Islet of Langerhans (tissue), 1 donor: ENCODE measurements at regions not wholly inside any gene's neighbourhood (a gene's known extent, or its start where the extent isn't known, plus 50 kb on each side); places are given as distances from the start of the nearest gene placed in this dataset.

ENCODE experiments used
- FAIRE-seq: peaks from one replicate; lab custom pipeline; 2011; peaks lifted over from hg19 to GRCh38; lab: Jason Lieb, UNC

DNA sequence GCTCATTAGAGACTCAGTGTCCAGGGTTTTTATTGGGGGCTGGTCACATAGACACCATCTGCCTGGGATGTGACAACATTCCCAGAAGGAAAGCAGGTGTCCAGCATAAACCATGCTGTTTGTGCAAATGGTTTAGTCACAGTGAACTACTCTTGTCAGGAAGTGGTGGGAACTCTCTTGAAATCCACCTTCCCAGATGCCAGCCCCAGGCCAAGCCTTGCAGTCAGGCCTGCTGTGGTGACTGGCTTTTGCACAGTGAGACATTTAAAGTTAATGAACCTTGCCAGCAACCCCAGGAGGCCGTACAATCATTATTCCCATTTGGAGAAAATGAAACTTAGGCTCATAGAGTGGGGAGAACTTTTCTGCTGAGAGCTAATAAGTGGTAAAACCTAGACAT, 242.5 kb upstream of the KCNG1 start:
- FAIRE-seq, result no peak

DNA sequence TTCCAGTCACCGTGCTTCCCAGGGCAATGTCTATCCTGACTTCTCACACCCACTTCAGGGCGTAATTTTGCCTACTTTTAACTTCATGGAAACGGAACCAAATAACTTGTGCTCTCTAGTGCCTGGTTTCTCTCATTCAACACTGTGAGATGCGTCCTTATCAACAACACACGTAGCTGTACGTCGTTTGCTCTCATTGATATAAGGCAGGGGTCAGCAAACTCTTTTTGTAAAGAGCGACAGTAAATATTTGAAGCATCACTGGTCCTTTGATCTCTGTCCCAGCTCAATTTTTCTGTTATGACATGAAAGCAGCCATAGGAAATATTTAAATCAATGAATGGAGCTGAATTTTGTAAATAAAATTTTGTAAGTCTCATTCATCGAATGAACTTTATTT, 239.3 kb upstream of the KCNG1 start:
- no peak for FAIRE-seq

DNA sequence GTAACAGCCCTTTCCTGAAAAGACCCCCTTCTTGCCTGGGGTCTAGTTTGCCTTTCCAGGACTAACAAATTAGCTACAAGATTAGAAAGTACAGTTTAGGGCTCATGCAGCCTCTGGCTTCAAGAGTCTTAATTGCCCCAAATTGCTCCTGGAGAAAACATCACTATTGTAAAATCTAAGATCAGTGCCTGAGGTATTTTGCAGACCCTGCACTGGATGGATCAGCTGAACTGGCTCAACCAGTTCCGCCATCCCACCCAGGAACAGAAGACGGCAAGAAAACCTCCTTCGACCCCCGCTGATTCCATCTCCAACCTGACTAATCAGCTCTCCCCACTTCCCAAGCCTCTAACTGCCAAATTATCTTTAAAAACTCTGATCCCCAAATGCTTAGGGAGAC, 236.5 kb upstream of the KCNG1 start:
- FAIRE-seq, result no peak

DNA sequence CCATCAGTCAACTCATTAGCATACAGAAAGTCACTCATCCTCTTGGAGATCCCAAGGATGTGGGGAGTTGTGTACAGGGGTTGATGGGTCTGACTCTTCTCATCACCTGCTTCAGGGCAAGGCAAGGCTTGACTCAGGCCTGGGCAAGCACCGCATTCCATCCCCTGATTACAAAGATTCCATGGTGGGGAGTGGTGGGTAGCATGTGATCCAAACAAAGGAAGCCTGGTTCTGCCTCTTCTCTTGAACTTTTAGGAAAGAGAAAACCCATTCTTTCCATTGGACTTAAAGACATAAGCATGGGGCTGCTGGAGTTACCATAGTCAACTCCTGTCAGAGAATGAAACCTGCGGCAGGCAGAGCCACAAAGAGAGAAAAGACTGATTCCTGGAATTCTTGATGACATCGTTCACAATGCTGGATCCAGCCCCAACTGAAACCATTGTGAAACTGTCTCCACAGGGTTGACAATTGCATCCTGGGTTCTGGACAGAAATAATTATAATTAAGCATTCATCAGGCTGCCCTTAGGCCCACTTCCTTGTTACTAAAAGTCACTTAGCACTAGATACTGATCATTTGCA, 235.8 kb upstream of the KCNG1 start:
- no peak for FAIRE-seq

DNA sequence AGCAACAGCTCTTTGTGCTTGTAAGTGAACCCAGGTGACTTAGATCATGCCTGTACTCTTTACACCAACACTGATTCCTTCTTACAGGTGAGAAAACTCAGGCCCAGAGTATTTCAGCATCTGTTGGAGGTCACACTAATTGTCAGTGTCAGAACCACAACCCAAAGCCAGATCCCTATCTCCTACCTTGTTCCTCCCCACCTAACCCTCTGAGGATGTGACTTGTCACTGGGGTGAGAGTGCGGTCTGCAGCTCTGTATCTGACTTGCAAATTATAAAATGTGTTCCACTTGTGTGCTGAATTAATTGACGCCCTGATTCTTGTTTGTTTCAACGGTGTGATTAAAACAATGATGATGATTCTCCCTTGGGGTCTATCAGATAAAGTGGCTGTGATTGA, 232.5 kb upstream of the KCNG1 start:
- FAIRE-seq, result no peak

DNA sequence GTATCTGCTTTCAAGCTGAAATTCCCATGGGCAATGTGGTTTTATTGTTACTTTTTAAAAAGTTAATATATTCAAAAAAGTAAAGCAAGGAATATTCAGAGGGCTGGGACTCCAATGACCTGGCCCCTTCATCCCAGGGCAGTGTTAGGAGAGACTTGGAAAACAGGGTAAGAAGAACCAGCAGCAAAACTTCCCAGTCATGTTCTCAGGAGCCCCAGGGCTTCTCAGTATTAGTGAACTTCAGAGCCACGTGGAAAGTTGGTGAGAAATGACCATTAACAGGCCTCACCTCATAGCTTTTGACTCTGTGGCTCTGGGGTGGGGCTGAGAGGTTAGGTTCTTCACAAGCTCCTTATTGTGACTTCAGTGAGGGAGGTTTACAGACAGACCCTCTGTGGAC, 230.4 kb upstream of the KCNG1 start:
- FAIRE-seq, result no peak

DNA sequence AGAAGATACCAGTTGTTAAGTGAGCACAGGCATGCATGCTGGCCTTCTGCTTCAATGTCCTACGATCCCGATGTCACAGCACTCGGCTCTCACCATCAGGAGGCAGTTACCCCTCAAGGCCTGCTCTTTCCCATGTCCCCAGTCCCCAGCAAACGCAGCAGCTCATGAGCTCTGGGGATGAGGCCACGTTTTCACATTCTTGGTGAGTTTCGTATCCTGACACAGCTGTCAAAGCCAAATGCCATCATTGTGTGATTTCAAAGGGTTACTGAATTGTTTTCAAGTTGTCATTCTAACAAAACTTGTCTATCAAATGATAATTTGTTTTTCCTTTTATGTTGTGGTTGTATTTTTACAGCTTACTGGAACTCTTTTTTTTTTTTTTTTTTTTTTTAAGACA, 226.9 kb upstream of the KCNG1 start:
- FAIRE-seq, result no peak

DNA sequence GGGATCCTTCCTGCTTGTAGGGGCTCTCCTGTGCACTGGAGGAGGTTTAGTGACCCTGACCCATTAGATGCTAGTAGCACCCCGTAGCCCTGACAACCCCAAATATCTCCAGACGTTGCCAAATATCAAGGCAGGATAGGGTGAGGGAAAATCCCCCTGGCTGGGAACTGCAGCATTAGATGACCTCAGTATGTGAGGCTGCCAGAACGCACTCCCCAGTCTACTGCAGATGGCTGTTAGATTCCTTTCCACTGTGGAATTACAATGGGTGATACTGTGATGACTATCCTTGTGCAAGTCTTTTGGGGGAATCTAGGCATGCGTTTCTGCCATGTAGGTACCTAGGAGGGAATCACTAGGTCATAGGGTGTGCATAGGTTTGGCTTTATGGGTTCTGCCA, 226.3 kb upstream of the KCNG1 start:
- no peak for FAIRE-seq

DNA sequence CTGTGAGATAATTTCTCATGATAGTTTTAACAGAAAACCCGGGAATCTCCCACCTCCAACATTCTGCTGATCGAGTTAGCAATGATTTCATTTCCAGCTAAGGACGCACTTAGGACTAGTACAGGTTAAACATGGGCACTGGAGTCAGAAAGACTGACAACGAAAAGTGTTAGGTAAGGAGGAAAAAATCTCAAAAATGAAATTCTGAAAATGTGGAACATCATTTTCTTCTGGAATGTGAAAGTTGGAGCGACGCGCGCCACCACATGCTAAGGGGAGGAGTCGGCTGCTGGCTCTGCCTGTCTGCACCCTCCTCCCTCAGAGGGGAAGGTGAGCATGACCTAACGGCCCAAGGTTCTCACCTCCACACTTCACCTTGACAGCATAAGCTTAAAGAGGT, 221.6 kb upstream of the KCNG1 start:
- FAIRE-seq, result no peak

DNA sequence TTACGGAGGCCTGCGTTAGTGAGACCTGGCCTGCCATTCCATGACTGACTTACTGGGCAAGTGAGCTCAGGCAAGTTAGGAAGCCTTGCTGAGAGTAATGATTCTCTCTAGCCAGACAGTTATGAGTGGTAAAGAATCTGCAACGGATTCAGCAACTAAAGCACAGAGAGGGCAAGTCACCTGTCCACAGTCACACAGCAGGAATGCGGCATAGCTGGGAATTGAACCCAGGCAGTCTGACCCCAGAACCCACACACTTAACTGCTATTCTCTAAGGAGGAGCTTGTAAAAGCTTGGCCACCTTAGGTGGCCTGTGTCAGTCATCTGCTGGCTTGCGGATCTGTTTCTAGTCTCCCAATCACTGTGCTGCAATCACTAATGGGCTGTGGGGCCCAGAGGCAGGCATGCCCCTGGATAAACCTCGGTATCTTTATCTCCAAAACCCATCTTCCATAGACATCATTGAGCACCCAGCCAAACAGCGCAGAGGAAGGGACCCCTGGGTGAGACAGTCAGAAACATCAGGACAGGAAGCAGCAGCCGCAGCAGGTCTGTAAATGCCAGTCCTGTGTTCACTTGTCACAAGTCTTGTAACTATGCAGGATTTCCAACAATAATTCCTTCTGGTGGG, 215.9 kb upstream of the KCNG1 start:
- FAIRE-seq, result no peak

DNA sequence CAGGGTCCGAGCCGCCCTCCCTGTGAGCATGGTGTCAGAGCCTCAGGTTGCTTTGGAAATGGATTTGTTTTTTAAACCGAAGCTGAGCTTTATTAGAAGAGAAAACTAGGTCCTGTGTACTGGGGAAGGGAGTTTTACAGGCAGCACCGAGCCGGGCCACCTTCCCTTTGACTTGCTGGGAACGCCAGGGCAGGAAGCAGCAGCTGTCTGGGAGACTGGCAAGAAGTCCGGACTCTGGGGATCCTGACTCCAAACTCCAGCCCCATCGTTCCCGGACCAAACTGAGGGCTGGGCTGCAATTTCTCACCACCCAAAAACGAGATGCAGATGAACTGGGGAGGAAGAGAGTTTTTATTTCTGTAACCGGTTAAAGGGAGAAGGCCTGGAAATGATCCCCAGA, 214.9 kb upstream of the KCNG1 start:
- no peak for FAIRE-seq

DNA sequence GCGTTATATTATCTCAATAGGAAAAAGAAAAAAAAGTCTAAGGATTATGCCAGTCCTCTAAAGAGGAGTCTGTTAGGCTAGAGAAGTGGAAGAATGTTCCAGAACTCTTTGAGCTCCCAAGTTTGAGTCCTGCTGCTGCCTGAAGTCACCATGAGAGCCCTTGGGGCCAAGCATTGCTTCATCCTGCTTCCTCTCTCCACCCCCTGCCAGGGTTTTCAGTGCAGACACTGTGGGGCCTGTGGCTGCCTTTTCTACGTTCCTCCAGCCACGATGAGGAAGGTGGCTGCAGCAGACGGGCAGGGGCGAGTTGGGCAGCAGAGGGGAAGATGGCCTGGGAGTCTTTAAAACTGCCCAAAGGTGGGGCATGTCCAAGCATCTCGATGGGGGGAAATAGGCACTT, 214.4 kb upstream of the KCNG1 start:
- no peak for FAIRE-seq

DNA sequence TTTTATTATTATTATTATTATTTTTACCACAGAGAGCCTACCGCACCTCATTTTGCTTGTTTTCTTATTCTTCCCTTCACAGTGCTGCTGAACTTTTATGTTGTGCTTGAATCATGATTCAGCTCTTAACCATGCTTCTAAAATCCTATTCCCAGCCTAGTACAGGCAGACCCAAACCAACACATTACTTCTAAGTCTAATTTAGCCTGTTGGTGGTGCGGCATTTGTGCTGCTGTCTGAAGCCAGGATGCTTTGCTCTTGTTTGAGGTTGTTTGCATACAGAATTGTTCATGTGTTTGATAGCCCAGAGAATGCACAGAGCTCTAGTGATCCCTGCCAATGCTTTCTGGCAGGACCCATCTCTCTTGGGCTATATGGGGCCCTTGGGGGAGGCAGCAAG, 213.5 kb upstream of the KCNG1 start:
- no peak for FAIRE-seq

DNA sequence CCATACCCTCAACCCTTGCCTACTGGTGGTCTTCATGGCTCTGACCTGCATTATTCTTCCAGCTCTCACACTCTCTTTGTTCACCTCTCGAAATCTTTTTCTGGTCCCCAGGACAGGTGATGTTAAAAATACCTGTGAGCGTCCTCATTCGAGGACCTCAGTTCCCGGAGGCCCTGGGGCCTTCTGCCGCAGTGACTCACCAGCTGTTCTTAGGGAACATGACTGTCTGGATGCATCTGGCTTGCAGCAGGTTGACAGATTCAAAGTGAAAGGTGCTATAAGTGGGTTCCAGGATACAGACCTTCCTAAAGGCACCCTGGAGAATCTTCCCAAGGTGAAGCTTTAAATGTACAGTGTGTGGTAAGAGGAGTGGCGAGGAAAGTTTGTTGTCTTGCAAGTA, 210.4 kb upstream of the KCNG1 start:
- FAIRE-seq, result no peak

DNA sequence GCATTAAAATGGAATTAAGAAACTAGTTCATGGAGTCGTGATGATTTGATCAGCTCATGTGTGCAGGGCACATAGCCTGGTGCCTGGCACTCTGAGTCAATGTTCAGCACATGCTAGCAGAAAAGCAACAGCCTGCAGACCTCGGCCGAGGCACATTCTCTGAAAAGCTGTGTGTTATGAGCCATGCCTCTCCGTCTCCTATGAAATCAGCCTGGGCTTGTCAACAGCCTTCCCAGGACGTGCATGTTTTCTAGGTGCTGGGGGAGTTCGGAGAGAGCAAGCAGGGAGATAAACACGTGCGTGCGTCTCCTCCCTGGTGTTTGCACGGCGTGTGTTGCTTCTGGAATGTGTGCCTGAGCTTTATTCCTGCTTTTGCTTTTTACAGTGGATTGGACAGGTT, 207.8 kb upstream of the KCNG1 start:
- FAIRE-seq, result no peak

DNA sequence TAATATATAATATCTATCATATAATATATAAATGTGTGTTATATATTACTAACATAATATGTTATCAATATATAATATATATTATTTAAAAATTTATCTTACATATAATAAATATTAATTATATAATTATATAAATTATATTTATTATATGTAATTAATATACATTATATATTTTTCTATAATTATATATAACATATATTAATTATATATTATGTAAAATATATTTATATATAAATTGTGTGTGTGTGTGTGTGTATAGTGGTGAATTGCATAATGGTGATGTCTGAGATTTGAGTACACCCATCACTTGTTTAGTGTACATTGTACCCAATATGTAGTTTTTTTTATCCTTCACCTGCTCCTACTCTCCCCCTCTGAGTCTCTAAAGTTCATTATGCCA, 205.9 kb upstream of the KCNG1 start:
- FAIRE-seq, result no peak

DNA sequence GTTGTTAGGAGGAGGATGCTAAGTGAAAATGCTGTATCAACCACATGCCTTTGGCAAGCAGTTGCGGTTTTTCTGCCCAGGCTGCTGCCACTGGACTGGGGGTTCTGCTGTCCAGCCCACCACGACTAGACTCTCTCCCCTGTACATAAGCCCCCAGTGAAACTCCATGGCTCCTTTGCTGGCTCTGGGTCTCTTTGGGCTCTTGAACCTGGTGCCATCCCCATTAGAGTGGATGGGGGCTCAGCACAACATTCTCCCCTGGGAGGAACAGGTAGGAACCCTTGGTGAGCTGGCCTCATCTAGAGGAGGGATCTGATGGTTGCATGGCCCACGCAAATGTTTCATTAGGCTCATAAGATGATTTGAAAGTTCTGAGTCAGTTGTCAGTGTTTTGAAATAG, 204.8 kb upstream of the KCNG1 start:
- FAIRE-seq, result no peak

DNA sequence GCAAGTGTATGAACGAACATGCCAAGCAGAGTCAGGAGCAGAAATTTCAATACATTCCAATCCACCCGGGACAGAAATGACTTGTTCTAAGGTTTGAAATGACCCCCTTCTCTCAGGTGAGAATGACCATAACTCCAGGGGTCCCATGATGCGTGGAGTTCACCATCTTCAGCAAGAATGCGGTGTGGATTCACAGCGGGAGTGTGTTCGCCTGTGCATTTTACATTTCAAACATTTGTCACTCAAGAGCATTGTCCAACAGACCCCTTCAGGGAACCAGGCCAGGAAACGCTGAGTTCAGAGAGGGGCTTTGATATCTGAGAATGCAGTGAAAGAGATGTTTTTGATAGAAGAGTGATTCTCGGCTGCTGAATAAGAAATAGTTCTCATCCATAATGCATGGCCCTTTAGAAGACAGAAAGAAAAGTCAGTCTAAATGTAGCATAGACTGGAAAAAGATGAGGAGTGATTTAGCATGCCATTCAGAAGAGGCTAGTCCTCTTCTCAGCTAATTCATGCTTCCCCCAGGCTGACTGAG, 200.3 kb upstream of the KCNG1 start:
- no peak for FAIRE-seq

DNA sequence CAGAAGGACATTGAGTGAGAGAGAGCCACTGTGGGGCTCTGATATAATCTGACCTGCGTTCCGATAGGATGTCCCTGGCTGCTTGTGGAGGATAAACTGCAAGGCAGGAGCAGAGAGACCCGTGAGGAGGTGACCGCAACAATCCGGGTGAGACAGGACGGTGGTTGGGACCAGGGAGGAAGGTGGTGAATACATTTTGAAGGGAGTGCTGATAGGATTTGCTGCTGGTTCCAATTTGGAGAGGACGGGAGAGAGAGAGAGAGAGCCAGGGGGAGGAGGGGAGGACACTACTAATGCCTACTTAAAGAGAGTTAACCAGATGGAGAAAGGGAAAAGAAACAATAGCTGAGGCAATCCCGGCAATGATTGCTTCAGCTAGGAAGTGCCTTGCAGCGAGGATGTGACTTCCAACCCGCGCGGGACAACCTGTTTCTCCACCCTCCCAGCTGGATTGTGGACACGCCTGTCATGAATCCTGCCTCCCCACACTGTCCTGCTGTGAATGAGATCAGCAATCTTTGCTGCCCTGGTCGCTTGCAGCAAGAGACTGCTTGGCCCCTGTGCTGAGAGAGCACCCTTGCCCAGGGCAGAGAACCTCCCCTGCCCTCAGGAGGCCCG, 199.0 kb upstream of the KCNG1 start:
- no peak for FAIRE-seq

DNA sequence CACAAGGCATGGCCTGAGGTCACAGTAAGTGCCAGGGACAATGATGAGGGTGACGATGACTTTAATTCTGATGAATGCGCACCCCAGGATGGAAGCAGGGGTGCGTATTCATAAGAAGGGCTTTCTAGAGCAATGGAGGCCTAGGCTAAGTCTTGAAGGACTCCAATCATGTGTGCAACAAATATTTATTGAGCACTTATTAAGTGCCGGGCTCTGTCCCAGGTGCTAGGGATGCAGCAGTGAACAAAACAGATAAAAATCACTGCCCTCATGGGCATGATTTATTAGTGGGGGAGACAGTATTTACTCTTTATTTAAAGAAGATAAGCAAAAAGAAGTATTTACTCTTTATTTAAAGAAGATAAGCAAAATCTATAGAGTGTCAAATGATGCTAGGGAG, 198.2 kb upstream of the KCNG1 start:
- FAIRE-seq, result no peak

DNA sequence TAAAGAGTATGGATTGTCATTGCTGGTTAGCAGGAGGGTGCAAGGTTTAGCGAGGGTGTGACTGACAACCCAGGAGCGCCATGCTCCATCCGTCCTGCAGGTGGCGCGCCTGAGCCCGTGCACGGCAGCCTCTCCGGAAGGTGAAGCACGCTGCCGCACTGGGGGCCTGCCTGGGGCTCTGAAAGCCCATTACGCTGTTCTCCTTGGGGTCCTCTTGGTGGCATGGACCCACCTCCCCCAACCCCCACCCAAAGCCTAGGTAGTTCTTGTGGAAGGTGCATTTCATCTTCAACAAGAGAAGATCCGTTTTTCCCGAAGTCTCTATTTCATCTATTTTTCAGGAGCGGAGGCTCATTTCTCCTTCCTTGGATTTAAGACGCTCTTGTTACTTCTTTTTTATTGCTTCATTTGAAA, 197.4 kb upstream of the KCNG1 start:
- FAIRE-seq, result no peak

DNA sequence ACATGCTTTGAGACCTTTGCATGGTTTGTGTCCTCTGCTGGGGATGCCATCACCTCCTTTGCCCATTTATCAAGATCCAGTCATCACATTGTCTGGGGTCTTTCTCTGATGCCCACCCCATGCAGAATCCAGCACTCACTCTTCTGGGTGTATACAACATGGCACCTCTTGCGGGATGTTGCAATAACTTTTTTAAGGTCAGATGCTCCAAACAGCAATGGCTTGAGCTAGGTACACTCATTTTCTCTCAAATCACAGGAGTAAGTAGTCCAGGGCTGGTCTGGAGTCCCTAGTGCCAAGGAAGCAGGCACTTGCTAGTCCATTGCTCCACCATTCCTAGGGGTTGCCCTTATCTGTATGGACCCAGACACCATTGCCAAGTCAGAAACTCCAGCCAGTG, 196.6 kb upstream of the KCNG1 start:
- no peak for FAIRE-seq

DNA sequence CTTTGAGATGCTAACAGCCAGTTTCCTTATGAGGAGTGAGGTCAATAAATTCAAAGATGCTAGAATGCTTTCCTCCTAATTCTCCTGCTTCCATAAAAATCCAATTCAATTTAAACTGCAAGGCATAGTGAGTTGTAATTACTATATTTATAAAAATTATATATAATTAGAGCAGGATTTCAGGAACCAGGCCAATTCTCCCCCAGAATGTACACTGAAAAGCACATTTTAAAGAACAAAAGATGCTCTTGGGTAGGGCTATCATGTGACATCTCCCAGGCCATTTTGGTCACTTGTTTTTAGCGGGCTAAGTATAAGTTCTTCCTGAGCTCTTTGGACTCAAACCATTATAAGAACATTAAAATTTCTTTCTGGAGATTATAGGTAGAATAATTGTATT, 195.7 kb upstream of the KCNG1 start:
- FAIRE-seq, result no peak
